HG03175 (cell line): ENCODE measurements at regions not wholly inside any gene's neighbourhood (a gene's known extent, or its start where the extent isn't known, plus 50 kb on each side); places are given as distances from the start of the nearest gene placed in this dataset.
"Not testable (repeated sequence)": the region's sequence is repeated elsewhere in the genome, so short reads cannot be mapped to it uniquely, and the experiment has no call there.

Experiments used
- ATAC-seq: cut with Tn5 transposase; IDR thresholded peaks from one replicate; pipeline ENCODE4 v1.9.1; 2021; ENCODE audit warnings: mild to moderate bottlenecking, moderate library complexity; ENCODE audit not compliant: unreplicated experiment

DNA sequence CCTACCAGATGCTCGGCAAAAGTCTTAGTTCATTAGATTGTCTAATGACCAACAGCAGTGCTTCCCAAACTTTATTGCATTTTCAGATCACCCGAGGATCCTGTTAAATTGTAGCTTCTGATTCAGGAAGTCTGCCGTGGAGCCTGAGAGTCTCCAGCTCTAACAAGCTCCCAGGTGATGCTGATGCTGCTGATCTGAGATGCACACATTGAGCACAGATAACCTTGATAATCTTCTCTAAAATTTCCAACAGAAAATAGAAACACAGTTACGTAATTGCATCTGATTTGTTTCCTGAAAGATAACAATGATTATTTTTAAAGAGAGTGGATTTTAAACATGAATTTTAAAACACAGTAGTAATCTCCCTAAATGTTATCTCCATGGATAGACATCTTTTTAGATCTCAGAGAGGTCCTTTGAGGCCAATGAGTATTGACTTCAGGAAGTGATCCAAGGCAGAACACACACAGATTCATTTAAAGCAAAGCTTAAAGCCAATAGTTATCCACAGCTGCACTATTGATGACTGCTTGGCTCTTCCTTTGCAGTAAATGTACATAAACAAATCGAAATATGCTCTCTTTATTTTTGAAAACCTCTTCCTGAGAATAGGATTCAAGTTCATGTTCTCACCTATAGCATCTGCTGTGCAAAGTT is 122.8 kb upstream of the TNPO1 start:
- ATAC-seq, result no peak

DNA sequence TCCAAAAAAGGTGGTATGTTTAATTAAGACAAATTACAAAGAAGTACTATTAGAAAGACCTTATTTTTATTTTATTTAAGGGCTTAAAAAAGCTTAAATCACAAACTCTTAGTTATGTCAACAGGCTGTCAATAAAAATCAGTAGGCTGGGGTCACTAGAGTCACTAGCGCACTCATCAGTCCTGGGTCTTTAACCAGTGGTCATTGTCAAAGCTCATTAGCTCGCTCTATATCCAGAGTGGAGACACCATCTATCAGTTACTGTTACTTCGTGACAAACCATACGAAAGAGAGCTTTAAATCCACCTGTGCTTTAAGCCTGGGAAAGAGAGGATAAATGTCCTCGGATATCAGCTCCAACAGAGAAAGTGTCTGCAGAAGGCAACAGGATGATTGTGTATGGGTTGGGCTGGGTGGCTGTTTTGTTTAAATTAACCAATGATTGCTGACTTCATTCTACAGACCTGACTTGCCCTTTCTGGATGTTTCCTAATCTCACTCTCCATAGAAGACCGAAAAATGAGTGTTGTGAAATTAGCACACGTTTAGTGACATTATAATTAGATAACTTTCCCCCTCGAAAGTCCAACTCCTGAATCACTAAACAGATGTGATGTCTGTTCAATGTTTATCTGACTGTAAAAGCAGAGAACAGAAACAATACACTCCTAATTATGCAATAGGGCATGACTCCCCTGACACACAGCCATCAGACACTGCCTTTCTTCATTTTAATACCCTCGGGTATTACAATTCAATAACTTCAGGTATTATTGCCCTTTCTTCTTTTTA is 123.6 kb upstream of the TNPO1 start:
- ATAC-seq, result no peak

DNA sequence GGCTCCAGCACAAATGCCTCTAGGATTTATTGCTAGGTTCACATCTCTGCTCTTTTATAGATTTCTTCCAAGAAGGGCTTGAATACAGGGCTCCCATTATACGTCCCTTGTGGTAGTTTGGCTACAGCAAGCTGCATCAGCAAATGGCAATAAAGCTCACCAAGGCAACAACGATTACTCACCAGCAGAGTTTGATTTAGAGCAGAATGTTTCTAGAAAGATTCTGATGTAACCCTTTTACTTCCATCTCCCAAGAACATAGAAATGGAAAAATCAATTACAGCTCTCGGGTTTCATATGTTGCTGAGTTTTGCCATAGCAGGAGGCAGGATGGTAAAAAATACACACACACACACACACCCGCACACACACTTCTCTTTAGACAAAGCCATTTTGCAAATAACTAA is 124.2 kb upstream of the TNPO1 start:
- ATAC-seq, result no peak

DNA sequence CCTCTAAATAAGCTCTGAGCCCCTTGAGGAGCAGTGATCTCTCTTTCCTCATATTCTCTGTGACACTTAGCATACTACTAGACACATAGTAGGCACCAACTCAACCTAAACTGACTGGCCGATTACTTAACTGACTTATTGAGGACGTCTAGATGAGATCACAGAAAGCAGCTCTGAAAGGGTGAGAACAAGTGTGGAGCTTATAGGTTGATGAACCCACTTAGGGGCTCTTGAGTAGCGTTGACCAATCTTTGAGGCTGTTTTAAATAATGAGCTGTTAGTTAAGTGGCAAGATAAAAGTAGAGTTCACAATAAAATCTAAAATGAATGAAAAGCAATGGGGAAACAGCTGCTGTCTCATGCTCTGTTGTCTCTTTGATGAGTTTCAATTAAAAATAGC is 124.7 kb upstream of the TNPO1 start:
- no peak for ATAC-seq

DNA sequence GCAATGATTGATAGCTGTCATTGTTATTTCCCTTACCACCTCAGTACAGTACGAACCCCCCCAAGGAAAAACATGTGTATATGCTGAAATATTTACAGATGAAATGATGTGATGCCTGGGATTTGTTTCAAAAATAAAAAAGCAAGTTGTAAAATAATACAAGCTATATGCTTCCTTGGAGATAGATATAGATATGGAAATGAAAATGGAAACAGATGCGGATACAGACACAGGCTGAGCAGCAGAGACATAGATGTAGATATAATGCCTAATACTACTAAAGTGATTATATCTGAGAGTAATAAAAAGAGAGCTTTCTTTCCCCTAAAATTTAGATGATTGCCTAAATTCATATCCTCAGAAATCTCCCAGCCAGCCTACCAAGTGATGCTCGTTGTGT is 127.5 kb upstream of the TNPO1 start:
- no peak for ATAC-seq

DNA sequence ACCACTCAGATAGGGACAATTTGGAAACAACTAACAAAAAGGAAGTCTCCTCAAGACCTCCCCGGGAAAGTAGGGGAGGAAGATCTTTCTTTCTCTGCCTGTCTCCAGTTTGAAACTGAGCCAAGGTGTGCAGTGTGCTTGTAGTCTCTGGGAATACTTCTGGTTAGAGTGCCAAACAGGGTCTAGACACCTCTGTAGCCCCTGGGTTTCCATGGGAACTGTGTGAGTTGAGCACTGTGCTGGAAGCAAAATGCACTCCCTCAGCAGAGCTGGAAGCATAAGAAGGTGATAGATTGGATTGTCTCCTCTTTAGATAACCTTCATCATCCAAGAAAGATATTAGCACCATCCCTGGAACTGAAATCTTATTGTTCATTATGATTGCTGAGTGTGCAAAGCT is 129.2 kb upstream of the TNPO1 start:
- ATAC-seq, result no peak

DNA sequence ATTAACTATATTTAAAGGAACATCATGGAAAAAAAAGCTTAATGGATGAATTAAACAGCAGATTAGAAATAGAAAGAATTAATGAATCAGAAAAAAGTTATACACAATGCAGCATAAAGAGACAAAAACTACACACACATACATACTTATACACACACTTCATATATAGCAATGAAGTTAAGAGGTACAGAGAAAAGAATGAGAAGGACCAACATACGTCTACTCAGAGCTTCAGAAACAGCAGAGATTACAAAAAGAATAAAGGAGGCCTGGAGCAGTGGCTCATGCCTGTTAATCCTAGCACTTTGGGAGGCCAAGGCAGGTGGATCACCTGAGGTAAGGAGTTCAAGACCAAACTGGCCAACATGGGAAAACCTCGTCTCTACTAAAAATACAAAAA is 133.9 kb upstream of the TNPO1 start:
- ATAC-seq, result no peak

DNA sequence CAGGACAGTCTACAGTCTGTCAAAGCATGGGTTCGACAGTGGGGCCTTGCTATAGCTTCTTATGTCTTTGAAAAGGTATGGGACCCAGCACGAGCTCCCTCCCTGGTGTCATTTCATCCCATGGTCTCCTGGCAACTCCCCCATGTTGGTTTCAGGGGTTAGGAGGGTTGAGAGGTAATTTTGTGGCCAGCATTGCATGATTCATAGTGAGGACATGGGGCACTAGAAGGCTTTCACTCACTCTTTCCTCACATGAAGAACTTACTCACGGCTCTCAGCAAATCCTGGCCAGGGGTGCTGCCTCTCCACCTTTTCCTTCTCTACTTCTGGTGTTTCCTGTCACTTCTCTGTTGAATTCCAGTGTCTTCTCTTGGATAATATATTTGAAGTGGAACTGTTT is 134.7 kb upstream of the TNPO1 start:
- no peak for ATAC-seq

DNA sequence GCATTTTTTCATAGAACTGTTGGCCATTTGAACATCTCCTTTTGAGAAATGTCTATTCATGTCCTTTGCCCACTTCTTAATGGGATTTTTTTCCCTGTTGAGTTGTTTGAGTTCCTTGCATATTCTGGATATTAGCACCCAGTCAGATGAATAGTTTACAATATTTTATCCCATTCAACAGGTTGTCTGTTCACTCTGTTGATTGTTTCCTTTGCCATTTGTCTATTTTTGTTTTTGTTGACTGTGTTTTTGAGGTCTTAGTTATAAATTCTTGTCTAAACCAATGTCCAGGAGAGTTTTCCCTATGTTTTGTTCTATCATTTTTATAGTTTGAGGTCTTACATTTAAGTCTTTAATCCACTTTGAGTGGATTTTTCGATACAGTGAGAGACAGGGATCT is 139.0 kb upstream of the TNPO1 start:
- no peak for ATAC-seq

DNA sequence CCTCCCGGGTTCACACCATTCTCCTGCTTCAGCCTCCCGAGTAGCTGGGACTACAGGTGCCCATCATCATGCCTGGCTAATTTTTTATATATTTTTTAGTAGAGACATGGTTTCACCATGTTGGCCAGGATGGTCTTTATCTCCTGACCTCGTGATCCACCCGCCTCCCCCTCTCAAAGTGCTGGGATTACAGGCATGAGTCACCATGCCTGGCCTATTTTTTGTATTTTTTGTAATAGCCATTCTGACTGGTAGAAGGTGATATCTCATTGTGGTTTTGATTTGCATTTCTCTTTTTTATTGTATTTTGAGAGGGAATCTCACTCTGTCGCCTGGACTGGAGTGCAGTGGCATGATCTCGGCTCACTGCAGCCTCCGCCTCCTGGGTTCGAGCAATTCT is 139.6 kb upstream of the TNPO1 start:
- ATAC-seq, result not testable (repeated sequence)

DNA sequence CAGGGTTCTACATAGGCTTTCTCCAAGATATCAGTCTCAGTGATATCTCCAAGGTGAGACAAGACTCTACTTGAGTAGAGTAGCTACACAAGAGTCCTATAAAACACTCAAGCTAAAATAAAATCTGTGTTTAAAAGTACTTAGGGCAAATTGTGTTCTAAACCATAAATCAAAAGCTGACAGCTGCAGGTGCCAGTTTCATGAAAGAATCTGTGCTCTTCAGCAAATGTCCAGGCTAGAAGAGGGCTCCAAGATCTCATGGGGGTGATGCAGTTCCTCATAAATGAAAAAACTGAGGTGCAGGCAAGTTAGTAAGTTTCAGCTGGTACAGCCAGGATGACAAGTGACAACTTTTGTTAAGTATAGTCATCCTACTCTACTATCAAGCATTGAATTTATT is 142.8 kb upstream of the TNPO1 start:
- no peak for ATAC-seq

DNA sequence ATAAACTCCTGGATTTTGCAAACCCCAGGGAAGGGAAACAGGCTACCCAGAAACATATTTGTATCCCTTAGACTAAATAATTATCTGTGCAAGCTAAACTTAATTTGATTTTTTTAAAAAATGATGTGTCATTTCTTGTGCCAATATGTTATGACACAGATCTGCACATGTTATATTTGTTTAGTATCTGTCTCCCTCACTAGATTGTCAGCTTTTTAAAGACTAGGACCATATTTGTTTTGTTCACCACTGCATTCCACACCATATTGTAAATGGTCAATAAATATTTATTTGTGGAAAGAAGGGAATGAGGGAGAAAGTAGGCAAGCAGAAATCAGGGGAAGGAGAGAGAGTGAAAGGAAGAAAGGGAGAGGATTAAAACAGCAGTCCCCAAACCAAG is 143.3 kb upstream of the TNPO1 start:
- no peak for ATAC-seq

DNA sequence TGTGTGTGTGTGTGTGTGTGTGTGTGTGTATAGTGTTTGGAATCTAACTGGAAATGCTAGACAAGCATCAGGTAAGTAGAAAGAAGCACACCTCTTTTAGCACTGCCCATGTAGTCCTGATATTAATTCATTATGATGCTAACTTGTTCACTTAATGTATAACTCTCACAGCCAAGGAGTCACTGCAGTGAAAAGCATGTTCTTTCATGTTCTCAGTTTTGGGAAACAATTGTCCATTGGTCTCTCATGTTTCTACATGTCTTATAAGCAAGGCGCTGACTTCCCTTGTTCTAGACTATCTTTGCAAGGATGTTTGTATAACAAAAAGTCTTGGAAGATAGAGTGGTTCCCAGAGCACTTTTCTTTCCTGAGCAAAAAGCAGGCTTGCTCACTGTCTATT is 148.8 kb upstream of the TNPO1 start:
- no peak for ATAC-seq

DNA sequence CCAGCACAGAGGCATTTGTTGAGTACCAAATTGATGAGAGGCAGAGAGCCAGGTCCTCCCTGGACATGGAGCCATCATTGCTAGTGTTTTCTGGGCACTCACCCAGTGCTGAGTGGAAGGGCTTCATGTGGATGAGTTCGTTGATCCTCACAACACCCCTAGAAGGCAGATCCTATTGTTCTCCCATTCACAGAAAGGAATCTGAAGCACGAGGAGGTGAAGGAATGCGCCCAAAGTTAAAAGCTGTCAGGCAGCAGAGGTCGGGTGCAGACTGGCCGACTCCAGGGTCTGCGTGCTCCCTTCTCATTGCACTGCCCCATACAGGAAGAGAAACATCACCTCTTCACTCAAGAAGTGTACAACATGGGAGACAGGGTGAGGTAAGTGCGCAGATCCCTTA is 153.5 kb upstream of the TNPO1 start:
- ATAC-seq, result no peak

DNA sequence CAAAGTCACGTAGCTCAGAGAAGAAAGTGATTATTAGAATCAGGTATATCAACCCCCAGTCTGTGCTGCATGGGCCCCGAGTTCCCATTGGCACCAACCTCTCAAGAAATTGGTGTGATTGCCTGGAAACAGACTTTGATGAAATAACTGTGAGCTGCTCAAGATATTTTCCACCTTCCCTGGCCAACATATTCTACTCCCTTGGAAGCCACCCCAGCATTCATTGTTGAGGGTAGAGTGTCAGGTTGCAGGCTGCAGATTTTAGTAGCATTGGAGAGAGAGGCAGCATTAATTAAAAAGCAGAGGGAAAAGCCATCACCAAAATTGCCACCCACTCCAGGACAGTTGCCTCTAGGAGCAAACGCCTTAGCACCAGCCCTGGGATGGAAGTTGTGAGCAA is 154.2 kb upstream of the TNPO1 start:
- ATAC-seq, result no peak

DNA sequence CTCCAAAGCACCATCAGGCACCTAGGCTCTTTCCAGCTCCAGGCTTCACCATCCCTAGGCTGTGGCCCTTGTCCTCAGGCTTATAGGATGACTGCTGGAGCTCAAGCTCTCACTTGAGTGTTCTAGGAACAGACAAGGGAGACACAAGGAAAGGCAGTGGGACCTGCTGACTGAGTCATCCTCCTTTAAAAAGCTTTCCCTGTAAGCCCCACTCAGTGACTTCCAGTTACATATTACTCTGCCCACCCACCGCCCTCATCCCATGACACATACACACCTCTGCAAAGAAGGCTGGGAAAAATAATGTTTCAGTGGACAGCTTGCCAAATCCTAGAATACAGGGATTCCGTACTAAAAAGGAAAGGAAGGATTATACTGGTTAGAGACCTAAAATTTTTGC is 154.2 kb upstream of the ZNF366 start:
- no peak for ATAC-seq

DNA sequence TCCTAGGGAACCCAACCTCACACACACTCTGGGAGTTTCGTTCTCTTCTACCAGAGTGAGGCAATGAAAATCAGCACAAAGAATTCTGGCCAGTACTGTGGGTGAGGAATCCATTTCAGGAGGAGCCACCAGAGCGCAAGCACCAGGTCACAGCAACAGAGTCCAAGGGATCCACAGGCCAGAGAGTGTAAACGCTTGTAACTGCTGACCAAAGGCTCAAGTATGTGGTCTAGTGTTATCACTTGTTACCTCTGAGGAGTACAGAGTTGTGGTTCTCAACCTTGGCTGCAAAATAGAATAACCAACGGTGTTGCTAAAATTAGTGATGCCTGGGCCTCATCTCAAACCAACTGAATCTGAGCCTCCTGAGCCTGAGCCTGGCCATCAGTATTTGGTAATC is 152.5 kb upstream of the ZNF366 start:
- ATAC-seq, result no peak

DNA sequence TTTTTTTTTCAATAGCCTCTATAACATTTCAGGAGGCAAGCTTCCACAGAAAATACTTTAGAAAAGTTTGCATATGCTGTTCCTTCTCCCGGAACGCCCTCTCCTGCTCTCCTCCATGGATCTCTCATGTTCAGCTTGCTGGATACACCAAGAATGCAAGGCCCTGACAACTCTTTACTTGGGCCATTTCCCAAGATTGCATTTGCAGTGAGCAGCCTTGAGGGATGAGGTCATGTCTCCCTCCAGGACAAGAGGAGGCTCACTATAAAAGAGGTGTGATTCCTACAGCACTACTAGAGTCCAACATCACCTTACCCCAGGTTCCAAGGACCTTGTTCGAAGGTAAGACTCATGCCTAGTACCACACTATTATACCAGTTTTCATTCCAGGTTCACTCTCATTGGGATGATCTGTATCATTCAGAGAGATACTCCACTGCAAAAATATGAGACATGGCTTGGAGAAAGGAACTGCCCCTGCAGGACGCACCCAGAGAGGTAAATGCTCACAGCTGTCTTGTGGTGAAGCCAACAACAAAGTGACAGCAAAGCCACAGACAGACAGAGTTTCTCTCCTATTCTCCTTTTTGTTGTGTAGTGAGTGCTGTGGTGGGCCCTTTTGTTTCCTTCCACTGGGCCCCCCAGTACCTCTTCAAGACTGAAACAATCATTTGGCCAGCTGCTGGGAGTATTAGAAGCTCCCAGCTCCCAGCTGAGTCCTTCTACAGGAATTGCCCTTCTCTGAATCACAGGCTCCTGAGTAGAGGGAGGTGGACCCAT is 151.7 kb upstream of the ZNF366 start:
- no peak for ATAC-seq

DNA sequence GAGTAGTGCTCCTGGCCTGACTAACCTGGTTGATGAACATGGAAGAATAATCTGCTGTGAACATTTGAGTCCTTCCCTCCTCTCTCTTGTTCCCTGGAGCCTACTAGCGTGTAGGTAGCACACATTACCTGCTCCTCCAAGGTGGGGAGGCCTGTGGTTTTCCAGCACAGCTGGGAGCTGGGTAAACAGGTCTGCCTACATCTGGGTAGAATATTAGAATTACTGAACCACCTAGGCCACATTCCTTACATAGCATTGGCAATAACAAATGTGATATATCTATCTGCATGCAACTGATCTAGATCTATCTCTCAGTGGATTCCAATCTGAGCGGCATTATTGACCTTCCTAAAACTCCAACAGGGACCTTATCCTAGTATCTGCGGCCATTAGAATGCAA is 151.0 kb upstream of the ZNF366 start:
- ATAC-seq, result no peak

DNA sequence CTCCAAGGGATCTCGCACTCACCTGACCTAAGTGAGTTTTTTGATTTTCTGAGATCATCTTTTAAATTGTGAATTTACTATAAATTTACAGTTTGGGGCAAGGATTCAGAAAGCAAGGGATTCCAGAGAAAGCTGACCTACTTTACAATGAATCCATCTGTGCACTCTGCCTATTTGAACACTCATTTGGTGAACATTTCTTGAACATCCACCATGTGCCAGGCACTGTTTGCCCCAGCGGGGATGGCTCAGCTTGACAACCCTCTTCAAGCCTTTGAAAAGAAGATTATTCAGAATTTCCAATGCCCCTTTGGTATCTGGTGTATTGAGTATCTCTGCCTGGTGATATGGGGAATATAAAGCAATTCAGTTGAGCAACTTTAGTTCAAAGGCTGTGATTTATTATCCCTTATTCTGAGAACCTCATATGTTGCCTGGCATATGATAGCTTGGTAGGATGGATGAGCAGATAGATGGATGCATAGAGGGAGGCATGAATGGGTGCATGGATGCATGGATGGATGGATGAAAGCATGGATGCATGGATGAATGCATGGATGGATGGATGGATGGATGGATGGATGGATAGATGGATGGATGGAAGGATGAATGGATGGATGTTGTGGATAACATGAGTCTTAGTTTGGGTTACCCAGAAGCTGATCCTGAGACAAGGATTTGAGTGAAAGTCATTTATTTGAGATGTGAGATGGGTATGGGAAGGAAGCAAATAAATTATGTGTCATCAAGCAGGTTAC is 149.7 kb upstream of the ZNF366 start:
- no peak for ATAC-seq

DNA sequence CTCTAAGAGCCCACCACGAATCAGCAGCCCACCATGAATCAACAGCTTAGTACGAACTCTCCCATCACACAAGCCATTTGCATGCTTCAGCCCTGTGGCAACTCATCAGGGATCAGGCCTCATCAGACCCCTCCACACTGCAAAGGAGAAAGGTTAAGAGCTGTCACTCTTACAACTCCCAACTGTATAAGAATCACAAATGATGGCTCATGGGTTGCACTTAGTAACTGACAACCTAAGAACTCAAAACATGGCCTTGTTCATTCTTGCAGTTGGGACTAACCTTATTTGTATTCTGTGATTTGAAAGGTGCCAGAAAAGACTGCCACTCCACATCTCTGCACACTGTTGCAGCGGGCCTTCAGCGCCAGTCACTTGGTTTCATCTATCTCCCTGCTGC is 149.1 kb upstream of the ZNF366 start:
- ATAC-seq, result no peak
